Mesenchymal stem cell (in vitro differentiated cells and primary cell): ENCODE measurements at regions not wholly inside any gene's neighbourhood (a gene's known extent, or its start where the extent isn't known, plus 50 kb on each side); places are given as distances from the start of the nearest gene placed in this dataset.

Experiments
- DNase-seq: peaks from one replicate; pipeline ENCODE4 v3.0.0-alpha.2; 2013
- H2AFZ ChIP-seq: one replicate; pipeline ENCODE4 v1.6.1; 2013; ENCODE audit warnings: low read depth, mild to moderate bottlenecking, control low read depth, inconsistent platforms, low read length, moderate library complexity
- H2AK5ac ChIP-seq: 2 replicates; pipeline ENCODE4 v1.6.1; 2013; ENCODE audit warnings: low read length, moderate library complexity, mild to moderate bottlenecking, inconsistent platforms; ENCODE audit not compliant: severe bottlenecking
- H2BK120ac ChIP-seq: one replicate; pipeline ENCODE4 v1.6.1; 2013; ENCODE audit warnings: low read depth, mild to moderate bottlenecking, inconsistent platforms, low read length, moderate library complexity
- H2BK12ac ChIP-seq, 2 experiments: one replicate each; pipeline ENCODE4 v1.6.1; 2013; ENCODE audit warnings: inconsistent platforms in 2 of 2, low read length in 2 of 2, mild to moderate bottlenecking in 2 of 2, moderate library complexity in 2 of 2, control low read depth in 1 of 2
- H2BK15ac ChIP-seq: one replicate; pipeline ENCODE4 v1.6.1; 2013; ENCODE audit warnings: mild to moderate bottlenecking, low read depth, inconsistent platforms; ENCODE audit not compliant: poor library complexity, severe bottlenecking
- H2BK5ac ChIP-seq: 2 replicates; pipeline ENCODE4 v1.6.1; 2013; ENCODE audit warnings: low read depth, mild to moderate bottlenecking, low read length, control low read depth, inconsistent platforms; ENCODE audit not compliant: poor library complexity, severe bottlenecking
- H3K14ac ChIP-seq, 2 experiments: one replicate each; pipeline ENCODE4 v1.6.1; 2013; ENCODE audit warnings: inconsistent platforms in 2 of 2, low read length in 2 of 2, control low read depth in 1 of 2, mild to moderate bottlenecking in 1 of 2, moderate library complexity in 1 of 2
- H3K18ac ChIP-seq, 2 experiments: one replicate each; pipeline ENCODE4 v1.6.1; 2013; ENCODE audit warnings: inconsistent platforms in 2 of 2, low read length in 2 of 2, control low read depth in 1 of 2, low read depth in 1 of 2, mild to moderate bottlenecking in 1 of 2
- H3K23ac ChIP-seq, 2 experiments: one replicate each; pipeline ENCODE4 v1.6.1; 2013; ENCODE audit warnings: inconsistent platforms in 2 of 2, low read length in 2 of 2, mild to moderate bottlenecking in 2 of 2, moderate library complexity in 2 of 2, control low read depth in 1 of 2
- H3K27ac ChIP-seq: 2 replicates; pipeline ENCODE4 v1.5.1; 2013; ENCODE audit warnings: mild to moderate bottlenecking, moderate library complexity, low read length, control low read depth, inconsistent platforms; ENCODE audit not compliant: poor library complexity, severe bottlenecking
- H3K27me3 ChIP-seq, 2 experiments: 2 replicates each; pipeline versions ENCODE4 v1.6.1 to v1.7.0; 2013; ENCODE audit warnings: low read length in 2 of 2, mild to moderate bottlenecking in 2 of 2, moderate library complexity in 2 of 2, control low read depth in 1 of 2, inconsistent platforms in 1 of 2; ENCODE audit not compliant: control insufficient read depth in 1 of 2, insufficient read depth in 1 of 2
- H3K36me3 ChIP-seq, 2 experiments: 2 replicates each; pipeline versions ENCODE4 v1.6.1 to v1.7.0; 2013; ENCODE audit warnings: low read length in 2 of 2, control low read depth in 1 of 2, inconsistent platforms in 1 of 2, low read depth in 1 of 2, mild to moderate bottlenecking in 1 of 2; ENCODE audit not compliant: insufficient read depth in 2 of 2, control insufficient read depth in 1 of 2
- H3K4ac ChIP-seq, 2 experiments: one replicate each; pipeline ENCODE4 v1.6.1; 2013; ENCODE audit warnings: inconsistent platforms in 2 of 2, low read length in 2 of 2, mild to moderate bottlenecking in 2 of 2, moderate library complexity in 2 of 2, control low read depth in 1 of 2, low read depth in 1 of 2
- H3K4me1 ChIP-seq: 2 replicates; pipeline ENCODE4 v1.6.1; 2013; ENCODE audit warnings: low read depth, low read length, control low read depth; ENCODE audit not compliant: control insufficient read depth, insufficient read depth
- H3K4me2 ChIP-seq: 2 replicates; pipeline ENCODE4 v1.6.1; 2013; ENCODE audit warnings: low read length, mild to moderate bottlenecking, inconsistent platforms; ENCODE audit not compliant: poor library complexity, severe bottlenecking
- H3K4me3 ChIP-seq, 2 experiments: 2 replicates each; pipeline versions ENCODE4 v1.5.1 to v1.7.0; 2013; ENCODE audit warnings: low read length in 2 of 2, mild to moderate bottlenecking in 2 of 2, control low read depth in 1 of 2, low read depth in 1 of 2; ENCODE audit not compliant: insufficient read depth in 1 of 2
- H3K79me1 ChIP-seq: replicated peaks from 2 replicates; pipeline ENCODE4 v1.6.1; 2013; ENCODE audit warnings: mild to moderate bottlenecking, control low read depth, low read length, inconsistent platforms; ENCODE audit not compliant: poor library complexity, severe bottlenecking
- H3K9ac ChIP-seq: 2 replicates; pipeline ENCODE4 v1.7.0; 2013; ENCODE audit warnings: mild to moderate bottlenecking, low read length, moderate library complexity
- H3K9me3 ChIP-seq: 2 replicates; pipeline ENCODE4 v1.7.0; 2013; ENCODE audit warnings: mild to moderate bottlenecking, low read length; ENCODE audit not compliant: control insufficient read depth
- H4K8ac ChIP-seq: one replicate; pipeline ENCODE4 v1.6.1; 2013; ENCODE audit warnings: inconsistent platforms, mild to moderate bottlenecking, low read length, moderate library complexity
- H4K91ac ChIP-seq: one replicate; pipeline ENCODE4 v1.6.1; 2013; ENCODE audit warnings: mild to moderate bottlenecking, low read length, inconsistent platforms
- WGBS: methylation state at CpG from one replicate; pipeline ENCODE4 v1.1.7; 2013; ENCODE audit warnings: mixed read lengths; 5-methylcytosine and 5-hydroxymethylcytosine counted together

DNA sequence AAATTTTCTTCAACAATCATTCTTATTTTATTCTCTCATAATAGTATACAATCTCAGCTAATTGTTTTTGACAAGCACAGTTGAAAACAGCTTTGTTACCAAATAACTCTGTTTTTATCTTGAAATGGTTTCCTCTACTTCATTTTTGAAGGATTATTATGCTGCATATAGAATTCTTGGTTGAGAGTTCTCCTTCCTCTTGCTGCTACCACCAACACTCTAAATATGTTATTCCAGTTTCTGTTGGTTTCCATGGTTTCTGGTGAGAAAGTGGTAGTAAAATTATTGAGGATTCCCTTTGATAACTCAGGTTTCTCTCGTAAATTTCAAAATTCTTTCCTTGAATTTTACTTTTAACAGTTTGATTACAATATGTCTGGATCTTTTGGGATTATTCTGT is 1725.9 kb downstream of the PCDH9 start:
- Histone ChIP-seq H3K27ac (no peak overlapping the region), H3K4me2 (no peak overlapping the region), H3K18ac (no peak overlapping the region), H2BK12ac (no peak overlapping the region), H4K91ac (no peak overlapping the region), H2AFZ (no peak overlapping the region), H3K4me1 (no peaks in the 10 kb centered on the region), H3K79me1 (no peaks in the 10 kb centered on the region), H3K14ac (no peak overlapping the region), H2BK15ac (no peak overlapping the region), H3K9ac (no peak overlapping the region), H3K4ac (no peak overlapping the region), H3K27me3 (no peaks in the 10 kb centered on the region), H2BK120ac (no peak overlapping the region), H3K36me3 (no peaks in the 10 kb centered on the region), H4K8ac (no peak overlapping the region), H2AK5ac (no peak overlapping the region), H3K4me3 (no peak overlapping the region), H3K23ac (no peak overlapping the region), H3K9me3 (peaks cover 13% of the 10 kb centered on the region), H2BK5ac (no peak overlapping the region)
- WGBS = no CpG with 5 or more reads among the region's 1 CpG
- no peak for DNase-seq

DNA sequence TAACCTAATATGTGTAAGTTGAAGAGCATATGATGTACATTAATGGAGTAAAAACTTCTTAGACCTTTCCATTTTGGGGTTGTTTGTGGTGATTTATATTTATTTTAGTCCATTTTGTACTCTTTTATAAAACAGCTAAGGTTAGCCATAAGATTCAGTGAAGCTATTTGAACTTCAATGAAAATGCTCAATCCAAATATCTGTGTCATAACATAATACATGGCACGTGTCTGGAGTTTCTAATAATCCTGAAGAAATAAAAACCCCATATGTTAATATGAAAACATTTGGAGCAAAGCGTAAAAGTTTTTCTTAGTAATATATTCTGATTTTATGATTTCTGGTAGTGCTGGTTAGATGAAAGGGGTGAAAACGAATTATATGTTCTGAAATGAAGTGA is 1729.7 kb downstream of the PCDH9 start:
- Histone ChIP-seq H3K23ac (no peak overlapping the region), H3K4me3 (no peak overlapping the region), H4K91ac (no peak overlapping the region), H3K4me1 (no peaks in the 10 kb centered on the region), H2AK5ac (no peak overlapping the region), H2BK120ac (no peak overlapping the region), H3K9me3 (peaks cover 9% of the 10 kb centered on the region), H3K36me3 (no peaks in the 10 kb centered on the region), H3K9ac (no peak overlapping the region), H3K4ac (no peak overlapping the region), H3K18ac (no peak overlapping the region), H3K14ac (no peak overlapping the region), H3K79me1 (no peaks in the 10 kb centered on the region), H2BK5ac (no peak overlapping the region), H2AFZ (no peak overlapping the region), H3K27ac (no peak overlapping the region), H2BK15ac (no peak overlapping the region), H3K27me3 (no peaks in the 10 kb centered on the region), H3K4me2 (no peak overlapping the region), H2BK12ac (no peak overlapping the region), H4K8ac (no peak overlapping the region)
- DNase-seq = no peak
- WGBS = 73% methylated on average over 2 of the region's 3 CpGs

- Histone ChIP-seq H3K36me3 (no peaks in the 10 kb centered on the region), H2BK5ac (no peak overlapping the region), H3K14ac (no peak overlapping the region), H2AK5ac (no peak overlapping the region), H2AFZ (no peak overlapping the region), H3K4ac (no peak overlapping the region), H3K9ac (no peak overlapping the region), H3K79me1 (no peaks in the 10 kb centered on the region), H3K23ac (no peak overlapping the region), H3K27me3 (no peaks in the 10 kb centered on the region), H3K4me2 (no peak overlapping the region), H2BK12ac (no peak overlapping the region), H3K27ac (no peak overlapping the region), H2BK15ac (no peak overlapping the region), H3K4me3 (no peak overlapping the region), H2BK120ac (no peak overlapping the region), H3K18ac (no peak overlapping the region), H4K91ac (no peak overlapping the region), H3K9me3 (peaks cover 2% of the 10 kb centered on the region), H4K8ac (no peak overlapping the region), H3K4me1 (no peaks in the 10 kb centered on the region)
- no peak for DNase-seq
- 100% methylated on average over 1 of the region's 1 CpG for WGBS
Observed at GRCh38 chr13:65499256-65499655, 1730.9 kb downstream of the PCDH9 start.

DNA sequence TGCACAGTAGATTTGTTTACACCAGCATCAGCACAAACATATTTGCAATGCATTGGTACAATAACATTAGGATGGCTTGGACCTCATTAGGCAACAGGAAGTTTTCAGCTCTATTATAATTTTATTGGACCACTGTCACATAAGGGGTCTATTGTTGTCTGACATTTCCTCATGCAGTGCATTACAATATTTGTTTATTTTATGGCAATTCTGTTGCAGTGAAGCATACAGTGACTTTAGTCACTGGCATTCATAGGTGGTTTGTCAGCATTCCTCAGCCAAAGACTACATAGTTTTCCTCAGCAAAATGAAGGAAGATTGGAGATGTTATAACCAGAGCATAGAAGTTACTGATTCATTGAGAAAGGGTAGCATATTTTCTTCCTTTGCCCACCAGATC is 1732.9 kb downstream of the PCDH9 start:
- H2AK5ac ChIP-seq = no peak overlapping the region
- no peaks in the 10 kb centered on the region for H3K36me3 ChIP-seq
- no peaks in the 10 kb centered on the region for H3K27me3 ChIP-seq
- no peak overlapping the region for H3K4me2 ChIP-seq
- no peak overlapping the region for H2BK15ac ChIP-seq
- peak; percentile 33 for DNase-seq
- H3K4me3 ChIP-seq = no peak overlapping the region
- no peak overlapping the region for H3K18ac ChIP-seq
- no peak overlapping the region for H2BK120ac ChIP-seq
- H3K23ac ChIP-seq = no peak overlapping the region
- H3K27ac ChIP-seq = peak overlapping the region; percentile 55
- no peaks in the 10 kb centered on the region for H3K79me1 ChIP-seq
- no peaks in the 10 kb centered on the region for H3K4me1 ChIP-seq
- H3K14ac ChIP-seq = no peak overlapping the region
- H4K91ac ChIP-seq = no peak overlapping the region
- H3K9me3 ChIP-seq = no peaks in the 10 kb centered on the region
- H4K8ac ChIP-seq = no peak overlapping the region
- H3K4ac ChIP-seq = no peak overlapping the region
- no peak overlapping the region for H2AFZ ChIP-seq
- no peak overlapping the region for H2BK12ac ChIP-seq
- H2BK5ac ChIP-seq = no peak overlapping the region
- no peak overlapping the region for H3K9ac ChIP-seq
